ENCODE measurements at regions not wholly inside any gene's neighbourhood (a gene's known extent, or its start where the extent isn't known, plus 50 kb on each side); places are given as distances from the start of the nearest gene placed in this dataset.

- Histone ChIP-seq H3K4me3 (ENCODE audit: insufficient read depth, low read depth, low read length) (no peak overlapping the region), H3K79me1 (ENCODE audit: low read depth in 1 of 2, low read length in 2 of 2) (no peaks in the 10 kb centered on the region), H3K9me3 (ENCODE audit: control insufficient read depth, insufficient read depth, low read length) (no peaks in the 10 kb centered on the region), H4K8ac (ENCODE audit: low read depth in 2 of 2, low read length in 2 of 2) (no peak overlapping the region), H4K91ac (ENCODE audit: insufficient read depth, low read depth, low read length) (no peak overlapping the region), H2AK9ac (replicated peaks; ENCODE audit: low read depth, low read length, poor library complexity) (no peak overlapping the region), H2BK5ac (ENCODE audit: low read depth, low read length, poor library complexity, severe bottlenecking) (no peak overlapping the region), H2AK5ac (ENCODE audit: low read depth, low read length) (no peak overlapping the region), H3K9me1 (ENCODE audit: insufficient read depth, low read length) (no peaks in the 10 kb centered on the region), H3K18ac (ENCODE audit: low read depth, low read length) (no peak overlapping the region), H3K27me3 (ENCODE audit: control insufficient read depth, insufficient read depth, low read length) (peaks cover 32% of the 10 kb centered on the region), H3K4me2 (ENCODE audit: low read depth, low read length) (no peak overlapping the region), H3K4me1 (ENCODE audit: control insufficient read depth, insufficient read depth, low read length) (no peaks in the 10 kb centered on the region), H3K56ac (ENCODE audit: extremely low read depth, insufficient read depth, low read length) (no peak overlapping the region), H3K23ac (ENCODE audit: low read depth, low read length) (no peak overlapping the region), H3K4ac (ENCODE audit: low read depth, low read length) (no peak overlapping the region), H2BK120ac (ENCODE audit: low read depth, low read length) (no peak overlapping the region), H3K36me3 (ENCODE audit: control insufficient read depth, insufficient read depth, low read length) (no peaks in the 10 kb centered on the region), H2BK15ac (ENCODE audit: low read depth, low read length) (no peak overlapping the region), H2BK20ac (ENCODE audit: low read depth, low read length) (no peak overlapping the region), H3K27ac (ENCODE audit: insufficient read depth, low read length) (no peak overlapping the region), H3K9ac (ENCODE audit: low read depth, low read length) (no peak overlapping the region), H3K14ac (replicated peaks; ENCODE audit: low read depth, low read length) (no peak overlapping the region), H2AFZ (replicated peaks; ENCODE audit: low read length, poor library complexity) (no peak overlapping the region), H4K5ac (ENCODE audit: low read depth, low read length) (no peak overlapping the region), H4K20me1 (ENCODE audit: insufficient read depth, low read length) (no peaks in the 10 kb centered on the region)
- BruUV-seq (replicated peaks) = no TSS peak
- WGBS, 2 experiments (ENCODE audit: extremely low coverage in 2 of 2, insufficient read length in 1 of 2) = 77% methylated on average over 12 of the region's 14 CpGs; no CpG with 5 or more reads in 1 of the 2 experiments
- no peak for DNase-seq
- intact Hi-C loops (cut with micrococcal nuclease) = no loop called here
- TF ChIP-seq MAFK (IDR thresholded peaks at IDR 0.05; ENCODE audit: low read depth, low read length) (no peak), ELK1 (IDR thresholded peaks at IDR 0.05; ENCODE audit: borderline replicate concordance, low read depth, low read length) (no peak), RAD21 (IDR thresholded peaks at IDR 0.05; ENCODE audit: low read length) (no peak), FOS (IDR thresholded peaks at IDR 0.05; ENCODE audit: low read depth, low read length) (no peak), MXI1 (IDR thresholded peaks at IDR 0.05; ENCODE audit: borderline replicate concordance, low read depth, low read length) (no peak), NFE2L2 (IDR thresholded peaks at IDR 0.05; ENCODE audit: low read depth, low read length) (no peak), SMC3 (IDR thresholded peaks at IDR 0.05; ENCODE audit: low read depth, low read length) (no peak), CTCF (conservative IDR thresholded peaks at IDR 0.05; ENCODE audit: low read depth, low read length) (no peak), RFX5 (IDR thresholded peaks at IDR 0.05; ENCODE audit: low read depth, low read length) (no peak), CHD1 (IDR thresholded peaks at IDR 0.05; ENCODE audit: low read depth, low read length) (no peak), CEBPB (IDR thresholded peaks at IDR 0.05; ENCODE audit: low read depth, low read length) (no peak), USF2 (IDR thresholded peaks at IDR 0.05; ENCODE audit: low read depth, low read length) (no peak), MAZ (IDR thresholded peaks at IDR 0.05; ENCODE audit: borderline replicate concordance, low read depth, low read length) (no peak), RCOR1 (IDR thresholded peaks at IDR 0.05; ENCODE audit: insufficient replicate concordance, low read length) (no peak), POLR2A (IDR thresholded peaks at IDR 0.05; ENCODE audit: low read depth, low read length) (no peak), BHLHE40 (IDR thresholded peaks at IDR 0.05; ENCODE audit: low read depth, low read length) (no peak)
- POLR2A ChIA-PET (ENCODE audit: unreplicated experiment) = no interaction called here
- in situ Hi-C loops (cut with MboI; ENCODE audit: low sequenced_read_pairs) = no loop called here
- CTCF ChIA-PET = no interaction called here
- no peak for ATAC-seq (ENCODE audit: low read depth)
- dilution Hi-C loops (cut with HindIII; ENCODE audit: low sequenced_read_pairs, unreplicated experiment) = no loop called here
These were observed 133.8 kb upstream of the UNC5B start for GRCh38 chr10:71078454-71079145.

Data from IMR-90 (cell line).